GM21423 (cell line): ENCODE measurements at regions not wholly inside any gene's neighbourhood (a gene's known extent, or its start where the extent isn't known, plus 50 kb on each side); places are given as distances from the start of the nearest gene placed in this dataset.
"Not testable (repeated sequence)": the region's sequence is repeated elsewhere in the genome, so short reads cannot be mapped to it uniquely, and the experiment has no call there.

Experiments used
- ATAC-seq: cut with Tn5 transposase; IDR thresholded peaks from one replicate; pipeline ENCODE4 v1.9.1; 2021; ENCODE audit warnings: mild to moderate bottlenecking, moderate library complexity; ENCODE audit not compliant: unreplicated experiment

- ATAC-seq, result no peak
These were observed 174.3 kb downstream of the UTP18 start for GRCh38 chr17:51434434-51435170.

- ATAC-seq, result no peak
These were observed 174.8 kb downstream of the UTP18 start for GRCh38 chr17:51435171-51435552.

DNA sequence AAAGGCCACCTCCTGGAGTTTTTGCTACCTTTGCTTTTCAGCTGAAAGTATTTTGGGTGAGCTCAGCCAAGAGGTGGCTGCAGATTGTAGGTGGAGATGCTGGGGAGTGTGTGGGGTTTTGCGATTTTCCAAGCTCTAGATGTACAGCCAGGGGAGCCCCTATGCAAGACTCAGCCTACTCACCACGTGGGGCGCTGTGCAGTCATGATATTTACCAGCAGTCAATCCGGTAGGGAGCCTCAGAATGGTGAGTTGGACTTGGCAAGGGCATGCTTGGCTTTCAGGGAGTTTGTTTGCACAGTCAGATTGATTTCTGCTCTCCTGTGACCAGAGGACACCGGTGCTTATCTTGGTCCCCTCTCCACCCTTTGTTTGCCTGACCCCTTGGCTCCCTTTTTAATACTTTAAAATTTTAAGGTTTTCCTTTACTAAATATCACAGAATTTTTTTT lies 175.3 kb downstream of the UTP18 start:
- ATAC-seq, result no peak

DNA sequence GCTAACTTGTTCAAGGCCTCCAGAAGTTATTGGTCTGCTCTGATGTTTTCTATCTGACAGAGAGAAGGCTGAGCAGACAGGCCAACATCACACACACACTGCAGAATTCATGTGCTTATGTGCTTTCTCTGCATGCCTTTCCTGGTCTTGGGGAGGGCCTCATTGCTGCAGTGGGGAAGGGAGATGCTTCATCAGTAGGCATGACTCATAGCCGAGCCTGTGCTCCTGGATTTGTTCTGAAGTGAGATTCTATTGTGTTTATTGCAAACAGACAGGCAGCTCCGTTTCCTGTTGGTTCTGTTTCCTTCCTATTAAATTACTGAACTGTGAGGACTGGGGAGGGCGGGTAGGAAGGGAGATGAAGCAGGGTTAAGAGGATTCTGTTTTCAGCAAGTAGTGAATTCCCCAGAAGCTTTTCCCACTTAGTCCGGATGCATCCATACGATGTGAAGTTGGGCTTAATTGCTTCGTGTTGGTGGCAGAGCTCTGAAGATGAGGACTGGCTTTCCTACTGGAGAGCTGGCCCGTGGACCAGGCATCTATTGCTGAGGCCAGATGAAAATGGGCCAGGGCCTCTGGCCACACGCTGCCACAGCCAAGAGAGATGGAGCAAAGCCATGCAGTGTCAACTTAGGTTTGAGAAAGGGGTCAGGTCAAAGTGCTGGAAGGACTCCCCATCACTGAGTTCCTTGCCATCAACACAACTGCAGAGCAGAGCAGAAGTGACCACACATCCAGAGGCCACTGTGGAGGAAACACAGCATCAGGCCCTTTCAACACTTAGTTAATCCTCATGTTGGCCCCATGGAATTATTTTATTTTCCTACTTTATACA lies 179.3 kb downstream of the UTP18 start:
- no peak for ATAC-seq

DNA sequence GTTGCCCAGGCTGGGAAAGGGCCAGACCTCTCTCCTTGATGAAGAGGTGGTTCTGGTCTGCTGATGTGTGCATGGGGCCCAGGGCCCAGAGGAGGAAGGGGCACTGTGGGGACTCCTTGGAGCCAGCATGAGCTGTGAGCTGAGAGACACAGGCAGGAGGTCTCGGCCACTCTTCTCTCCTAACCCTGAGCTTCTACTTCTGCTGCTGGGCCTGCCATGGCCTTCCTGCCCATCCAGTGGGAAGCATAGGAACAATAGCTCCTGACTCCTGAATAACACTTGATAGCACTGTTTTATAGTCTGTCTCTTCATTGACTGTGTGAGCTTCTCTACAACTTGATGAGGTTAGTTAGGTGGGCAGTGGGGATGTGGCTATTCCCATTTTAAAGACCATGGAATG lies 181.1 kb downstream of the UTP18 start:
- no peak for ATAC-seq

DNA sequence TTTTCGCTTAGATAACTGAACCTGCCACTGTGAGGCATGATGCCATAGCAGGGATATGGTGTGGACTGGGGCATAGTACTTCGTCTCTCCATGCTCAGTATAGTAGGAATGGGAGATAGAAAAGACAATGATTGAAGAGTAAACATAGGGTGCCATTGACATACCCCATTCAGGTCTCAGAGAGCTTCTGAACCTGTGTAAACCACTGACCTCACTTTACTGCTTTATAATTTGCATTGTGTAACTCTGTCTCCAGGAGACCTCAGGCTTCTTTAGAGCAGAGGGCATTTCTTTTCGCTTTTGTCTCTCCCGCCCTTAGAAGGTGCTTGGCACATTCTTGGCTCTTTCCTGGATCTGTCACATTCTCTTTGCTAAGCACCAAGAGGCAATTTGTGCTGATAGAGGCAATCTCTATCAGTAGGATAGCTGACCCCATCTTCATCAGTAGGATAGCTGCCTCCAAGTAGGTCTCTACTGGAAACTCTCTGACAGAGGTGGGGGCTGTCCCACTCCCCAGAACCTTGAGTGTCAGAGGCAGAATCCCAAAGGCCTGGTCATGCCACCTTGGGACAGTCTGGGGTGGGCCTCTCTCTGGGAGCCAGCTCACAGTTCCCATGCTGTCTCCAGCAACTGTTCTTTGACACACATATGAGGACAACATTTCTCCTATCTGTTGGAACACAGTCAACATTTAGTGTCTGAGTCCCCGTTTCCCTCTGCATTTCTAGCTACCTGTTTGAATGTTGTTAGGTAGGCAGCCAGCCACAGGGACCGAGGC lies 181.9 kb downstream of the UTP18 start:
- ATAC-seq, result no peak

GRCh38 chr17:51443646-51444045 lies 183.3 kb downstream of the UTP18 start:
- no peak for ATAC-seq

DNA sequence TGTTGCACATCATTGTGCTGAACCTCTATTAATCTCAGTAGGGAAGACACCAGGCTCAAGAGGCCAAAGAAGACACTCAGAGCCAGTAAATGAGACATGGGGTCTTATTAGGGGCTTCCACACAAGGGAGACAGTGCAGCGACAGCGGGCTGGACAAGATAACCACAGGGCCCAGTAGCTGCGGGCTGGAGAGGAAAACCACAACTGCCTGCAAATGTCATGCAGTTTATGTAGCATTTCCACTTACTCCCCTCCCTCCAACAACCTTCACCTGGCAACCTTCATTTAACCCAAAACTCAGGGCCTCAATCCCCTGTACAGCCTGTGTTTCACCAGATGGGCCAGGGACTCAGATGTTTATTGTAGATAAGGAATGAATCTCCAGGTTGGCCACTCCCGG lies 185.6 kb downstream of the UTP18 start:
- ATAC-seq, result no peak

DNA sequence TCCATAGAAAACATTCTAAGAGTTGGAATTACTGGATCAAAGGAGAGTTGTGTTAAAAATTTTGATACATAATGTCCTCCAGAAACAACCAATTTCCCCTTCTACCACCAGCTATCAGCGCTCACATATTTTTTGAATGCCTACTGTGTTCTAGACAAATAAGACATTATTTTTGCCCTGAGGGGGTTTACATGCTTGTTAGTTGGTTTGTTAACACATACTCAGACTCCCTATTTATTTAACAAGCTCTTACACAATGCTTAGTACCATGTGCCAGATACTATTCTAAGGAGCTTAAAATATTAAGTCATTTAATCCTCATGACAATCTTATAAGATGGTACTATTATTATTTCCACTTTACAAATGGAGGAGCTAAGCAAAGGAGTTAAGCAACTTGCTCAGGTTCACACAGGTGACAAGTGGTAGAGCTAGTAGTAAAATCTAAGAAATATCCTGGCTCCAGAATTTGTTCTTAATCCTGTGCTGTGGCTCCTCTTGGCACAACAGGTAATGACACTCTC lies 194.2 kb downstream of the UTP18 start:
- no peak for ATAC-seq

DNA sequence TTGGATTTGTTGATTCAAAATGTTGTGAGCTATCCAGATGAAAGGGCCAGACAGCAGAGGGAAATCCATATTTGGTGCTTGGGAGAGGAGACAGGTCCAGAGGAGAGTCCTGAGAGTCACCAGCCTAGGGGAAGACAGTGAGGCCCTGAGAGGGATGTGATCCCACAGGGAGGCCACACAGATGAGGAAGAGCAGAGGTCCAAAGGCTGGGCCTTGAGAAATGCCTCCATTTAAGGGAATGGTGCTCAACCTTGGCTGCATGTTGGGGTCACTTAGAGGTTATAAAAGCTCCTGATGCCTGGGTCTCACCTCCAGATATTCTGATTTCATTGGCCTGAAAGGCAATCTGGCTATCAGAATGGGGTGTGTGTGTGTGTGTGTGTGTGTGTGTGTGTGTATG lies 194.9 kb downstream of the UTP18 start:
- no peak for ATAC-seq

GRCh38 chr17:51455931-51456330 lies 195.6 kb downstream of the UTP18 start:
- ATAC-seq, result no peak

DNA sequence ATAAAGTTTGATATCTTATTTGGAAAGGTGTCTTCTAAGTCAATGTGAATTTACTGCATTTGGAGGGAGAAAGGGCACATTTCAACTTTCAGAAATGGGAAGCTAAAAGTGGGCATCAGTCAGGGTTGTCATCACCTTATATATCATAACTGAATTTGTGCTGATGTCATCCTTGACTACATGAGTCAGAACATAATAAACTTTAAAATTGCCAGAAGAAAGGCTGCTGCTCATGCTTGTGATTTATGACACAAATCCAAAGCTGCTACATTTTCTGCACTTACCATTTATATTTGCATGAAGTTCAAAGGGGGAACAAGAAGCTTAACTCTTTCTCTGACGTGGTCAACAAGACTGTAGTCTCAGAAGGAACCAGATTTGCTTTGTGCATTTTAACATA lies 196.6 kb downstream of the UTP18 start:
- ATAC-seq, result no peak

DNA sequence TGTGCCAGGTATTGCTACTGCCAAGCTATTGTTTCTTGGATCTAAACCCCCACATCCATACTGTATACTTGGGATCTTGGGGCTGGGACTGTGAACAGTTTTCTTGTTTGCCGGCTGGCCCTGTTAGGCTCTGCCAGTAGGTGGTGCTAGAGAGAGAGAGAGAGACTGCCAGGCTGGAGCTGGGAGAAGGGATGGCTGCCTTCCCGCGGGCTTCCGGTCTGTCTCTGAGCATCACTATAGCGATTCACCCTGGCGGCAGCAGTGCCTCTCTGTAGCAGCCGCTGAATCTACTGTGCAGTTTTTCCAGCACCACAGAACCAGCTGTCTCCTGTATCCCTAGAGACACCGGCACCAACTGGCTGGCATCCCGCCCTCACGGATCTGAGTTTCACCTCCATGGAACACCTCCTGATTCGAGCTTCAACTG lies 201.2 kb downstream of the UTP18 start:
- peak; percentile 49 for ATAC-seq

- ATAC-seq, result no peak
These were observed 203.0 kb downstream of the UTP18 start for GRCh38 chr17:51463353-51463752.

DNA sequence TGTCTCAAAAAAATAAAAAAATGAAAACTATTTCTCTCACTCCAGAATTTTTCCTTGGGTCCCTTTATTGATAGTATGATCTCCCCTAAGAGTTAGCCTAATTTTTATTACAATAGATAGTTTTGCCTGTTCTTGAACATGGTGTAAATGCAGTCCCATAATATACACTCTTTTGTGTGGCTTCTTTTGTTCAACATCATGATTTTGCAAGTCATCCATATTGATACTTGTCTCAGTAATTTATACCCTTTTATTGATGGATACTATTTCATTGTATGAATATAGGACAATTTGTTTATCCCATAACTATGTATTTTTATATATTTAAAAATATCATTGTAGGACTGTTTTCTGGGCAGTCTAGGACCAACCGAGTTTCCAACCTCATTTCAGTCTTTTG lies 207.0 kb downstream of the UTP18 start:
- no peak for ATAC-seq

DNA sequence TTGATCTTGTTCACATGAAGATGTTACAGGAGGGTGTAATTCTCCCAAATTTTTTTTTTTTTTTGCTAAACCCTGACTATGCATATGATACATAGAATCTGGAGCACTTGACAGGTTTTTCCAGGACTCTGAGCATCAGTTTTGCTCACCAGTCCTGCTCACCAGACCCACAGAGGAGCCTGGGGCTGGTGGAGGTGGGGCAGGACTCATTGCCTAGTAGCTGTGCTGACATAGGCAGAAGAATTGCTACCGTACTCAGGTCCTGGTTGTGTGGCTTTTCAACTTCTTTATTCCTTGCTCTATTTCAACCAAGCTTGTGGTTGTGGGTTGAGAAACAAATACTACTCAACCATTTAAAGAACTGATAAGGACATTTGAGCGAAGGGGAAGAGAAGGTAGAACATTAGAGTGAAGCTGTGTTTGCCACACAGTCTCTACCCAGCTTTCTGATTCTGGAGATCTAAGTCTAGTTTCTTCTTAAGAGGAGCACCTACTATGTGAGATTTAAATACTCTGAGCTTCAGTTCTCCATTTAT lies 212.4 kb downstream of the UTP18 start:
- no peak for ATAC-seq

- no peak for ATAC-seq
These were observed 214.4 kb downstream of the UTP18 start for GRCh38 chr17:51474764-51475163.

DNA sequence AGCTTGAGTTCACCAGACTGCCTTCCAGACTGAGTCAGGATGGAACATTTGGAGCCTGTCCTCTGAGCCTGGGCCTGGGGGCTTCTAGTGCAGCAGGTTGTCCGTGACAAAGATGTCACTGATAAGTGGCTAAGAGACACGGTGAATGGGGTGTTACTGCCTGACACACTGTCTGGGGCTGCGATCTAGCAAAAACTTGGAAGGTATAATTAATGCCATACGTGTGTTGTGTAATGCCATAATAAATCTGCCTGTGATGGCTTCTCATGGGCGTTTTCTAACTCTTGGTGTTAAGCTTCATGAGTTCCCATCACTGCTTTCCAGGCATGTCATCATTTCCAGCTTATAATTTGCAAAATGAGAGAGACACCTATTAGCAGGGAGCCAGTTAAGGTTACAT lies 215.4 kb downstream of the UTP18 start:
- ATAC-seq, result no peak

GRCh38 chr17:51479303-51479702 lies 219.0 kb downstream of the UTP18 start:
- no peak for ATAC-seq

GRCh38 chr17:51481370-51481769 lies 221.0 kb downstream of the UTP18 start:
- ATAC-seq, result no peak

- ATAC-seq, result not testable (repeated sequence)
These were observed 221.9 kb downstream of the UTP18 start for GRCh38 chr17:51482248-51482647.
